ENCODE measurements at regions not wholly inside any gene's neighbourhood (a gene's known extent, or its start where the extent isn't known, plus 50 kb on each side); places are given as distances from the start of the nearest gene placed in this dataset.

DNA sequence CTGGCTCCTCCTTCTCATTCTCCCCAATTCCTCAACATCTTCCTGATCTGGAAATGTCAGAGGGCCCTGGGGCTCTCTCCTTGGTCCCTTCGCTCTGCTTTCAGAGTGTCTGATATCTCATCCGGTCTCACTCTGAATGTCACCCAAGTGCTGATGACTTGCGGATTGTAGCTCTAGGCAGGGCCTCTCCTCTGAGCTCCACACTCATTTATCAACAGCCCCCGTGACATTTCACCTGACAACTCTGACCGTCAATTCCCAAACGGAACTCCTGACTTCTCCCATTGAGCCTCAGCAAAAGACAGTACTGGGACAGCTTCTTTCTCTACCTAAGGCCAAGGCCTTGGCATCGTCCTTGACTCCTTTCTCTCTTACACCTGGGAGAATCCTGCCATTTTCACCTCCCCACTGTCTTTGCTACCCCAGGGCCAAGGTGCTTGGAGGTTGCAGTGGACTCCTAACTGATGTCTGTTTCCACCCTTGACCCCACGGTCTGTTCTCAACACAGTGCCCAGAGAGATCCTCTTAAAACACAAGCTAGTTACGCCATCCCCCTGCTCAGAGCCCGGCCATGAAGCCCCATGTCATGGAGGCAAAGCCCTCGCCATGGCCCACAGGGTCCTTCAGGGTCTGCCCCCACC, 57.5 kb upstream of the THY1 start:
- Mint-ChIP-seq H3K27me3 (peaks cover 36% of the 10 kb centered on the region), H3K9me3 (no peaks in the 10 kb centered on the region), H3K27ac (no peak overlapping the region), H3K4me3 (no peak overlapping the region), H3K4me1 (peaks cover 12% of the 10 kb centered on the region)
- ATAC-seq: no peak
- peak in 1 of 2 donors; percentile 2 for DNase-seq

DNA sequence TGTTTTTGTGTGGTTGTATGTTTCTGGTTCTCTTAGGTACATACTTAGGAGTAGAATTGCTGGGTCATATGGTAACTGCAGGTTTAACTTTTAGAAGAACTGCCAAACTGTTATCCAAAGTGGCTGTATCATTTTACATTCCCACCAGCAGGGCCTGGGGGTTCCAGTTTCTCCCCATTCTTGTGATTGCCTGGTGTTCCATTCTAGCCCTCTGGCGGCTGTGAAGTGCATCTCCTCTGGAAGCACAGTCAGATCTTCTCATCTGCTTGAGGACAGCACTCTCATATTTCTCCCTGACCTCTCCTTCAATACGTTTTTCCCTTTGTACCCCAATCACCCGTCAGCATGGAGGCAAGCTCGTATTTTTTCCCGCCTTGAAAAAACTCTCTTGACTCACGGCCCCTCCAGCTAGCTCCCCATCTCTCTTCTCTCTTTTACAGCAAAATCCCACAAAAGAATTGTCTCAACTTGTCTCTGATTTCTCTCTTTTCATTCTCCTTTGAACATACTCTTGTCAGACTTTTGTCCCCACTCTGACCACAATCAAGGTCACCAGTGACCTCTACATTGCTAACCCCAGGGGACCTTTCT, 56.8 kb upstream of the THY1 start:
- H3K4me1 Mint-ChIP-seq: peaks cover 12% of the 10 kb centered on the region
- no peak overlapping the region for H3K27ac Mint-ChIP-seq
- peaks cover 42% of the 10 kb centered on the region for H3K27me3 Mint-ChIP-seq
- H3K4me3 Mint-ChIP-seq: no peak overlapping the region
- ATAC-seq: no peak
- peak in 1 of 2 donors; percentile 3 for DNase-seq
- H3K9me3 Mint-ChIP-seq: no peaks in the 10 kb centered on the region

DNA sequence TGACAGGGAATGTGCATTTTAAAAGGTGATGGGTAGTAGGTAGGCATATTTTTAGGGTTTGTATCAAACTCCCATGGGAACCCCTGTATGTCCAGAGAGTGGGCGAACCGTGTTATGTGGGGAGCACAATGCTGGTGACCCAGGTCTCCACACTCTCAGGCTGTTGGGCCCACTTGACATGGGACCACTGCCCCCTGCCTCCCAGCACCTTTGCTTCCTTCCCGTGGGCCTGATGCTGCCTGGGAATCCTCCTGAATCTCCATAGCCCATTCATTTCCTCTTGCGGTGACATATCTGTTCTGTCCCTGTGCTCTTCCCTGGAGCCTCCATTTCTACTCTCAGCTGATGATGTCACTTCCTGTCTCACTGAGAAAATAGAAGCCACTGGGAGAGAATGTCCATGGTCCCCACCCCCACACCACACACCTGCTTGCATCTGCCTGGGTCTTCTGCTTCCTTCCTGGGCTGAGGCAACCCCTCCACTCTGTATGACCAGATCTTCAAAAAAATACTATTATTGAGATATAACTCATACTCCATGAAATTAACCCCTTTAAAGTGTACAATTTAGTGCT, 55.8 kb upstream of the THY1 start:
- peaks cover 12% of the 10 kb centered on the region for H3K4me1 Mint-ChIP-seq
- peaks cover 43% of the 10 kb centered on the region for H3K27me3 Mint-ChIP-seq
- no peak for ATAC-seq
- no peaks in the 10 kb centered on the region for H3K9me3 Mint-ChIP-seq
- peak in 1 of 2 donors; percentile 3 for DNase-seq
- no peak overlapping the region for H3K4me3 Mint-ChIP-seq
- no peak overlapping the region for H3K27ac Mint-ChIP-seq

DNA sequence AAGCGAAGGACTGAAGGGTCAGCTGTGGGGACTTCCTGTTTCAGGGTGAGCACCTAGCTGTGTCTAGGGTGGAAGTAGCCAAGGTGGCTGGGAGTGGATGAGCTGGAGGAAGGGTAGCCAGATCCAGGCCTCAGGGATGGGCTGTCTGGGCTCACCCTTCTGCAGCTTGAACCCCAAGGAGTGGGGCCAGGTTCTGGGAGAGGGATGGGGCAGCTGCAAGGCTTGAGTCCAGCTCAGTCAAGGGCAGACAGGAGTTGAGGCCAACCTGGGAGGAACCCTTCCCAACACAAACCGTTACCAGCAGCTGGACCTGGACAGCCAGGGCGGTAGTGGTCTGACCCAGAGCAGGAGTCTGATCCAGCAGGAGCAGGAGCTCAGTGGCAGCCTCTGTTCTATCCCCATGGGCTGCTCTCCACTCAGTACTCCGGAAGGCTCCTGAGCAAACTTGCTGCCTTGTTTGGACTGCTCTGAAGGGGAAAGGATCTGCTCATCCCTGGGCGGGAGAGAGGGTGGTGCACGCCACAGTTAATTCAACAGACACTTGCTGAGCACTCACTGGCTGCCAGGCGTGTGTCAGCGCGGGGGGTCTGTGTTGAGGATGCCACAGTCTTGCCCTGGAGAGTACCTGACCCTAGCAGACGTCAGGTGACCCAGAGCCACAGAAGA, 53.8 kb upstream of the THY1 start:
- H3K27me3 Mint-ChIP-seq: peaks cover 51% of the 10 kb centered on the region

DNA sequence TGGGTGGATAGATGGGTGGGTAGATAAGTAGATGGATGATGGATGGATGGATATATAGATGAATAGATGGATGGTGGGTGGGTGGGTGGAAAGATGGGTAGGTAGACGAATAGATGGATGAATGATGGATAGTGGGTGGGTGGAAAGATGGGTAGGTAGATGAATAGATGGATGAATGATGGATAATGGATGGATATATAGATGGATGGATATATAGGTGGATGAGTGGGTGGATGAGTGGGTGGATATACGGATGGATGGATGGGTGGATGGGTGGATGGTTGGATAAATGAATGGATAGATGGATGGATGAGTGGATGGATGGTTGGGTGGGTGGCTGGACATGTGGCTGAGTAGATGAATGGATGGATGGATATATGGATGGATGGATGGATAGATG, 53.1 kb upstream of the THY1 start:
- Mint-ChIP-seq H3K27me3 (peaks cover 47% of the 10 kb centered on the region), H3K9me3 (no peaks in the 10 kb centered on the region), H3K27ac (no peak overlapping the region), H3K4me3 (no peak overlapping the region), H3K4me1 (peaks cover 6% of the 10 kb centered on the region)
- ATAC-seq (no peak), DNase-seq (no peak)

More for the DNA sequence above, 53.8 kb upstream of the THY1 start:
- Mint-ChIP-seq H3K4me3 (no peak overlapping the region), H3K4me1 (peaks cover 12% of the 10 kb centered on the region), H3K27ac (peak overlapping the region in 1 of 2 donors; percentile 9), H3K9me3 (no peaks in the 10 kb centered on the region)
- DNase-seq: no peak
- ATAC-seq: no peak

DNA sequence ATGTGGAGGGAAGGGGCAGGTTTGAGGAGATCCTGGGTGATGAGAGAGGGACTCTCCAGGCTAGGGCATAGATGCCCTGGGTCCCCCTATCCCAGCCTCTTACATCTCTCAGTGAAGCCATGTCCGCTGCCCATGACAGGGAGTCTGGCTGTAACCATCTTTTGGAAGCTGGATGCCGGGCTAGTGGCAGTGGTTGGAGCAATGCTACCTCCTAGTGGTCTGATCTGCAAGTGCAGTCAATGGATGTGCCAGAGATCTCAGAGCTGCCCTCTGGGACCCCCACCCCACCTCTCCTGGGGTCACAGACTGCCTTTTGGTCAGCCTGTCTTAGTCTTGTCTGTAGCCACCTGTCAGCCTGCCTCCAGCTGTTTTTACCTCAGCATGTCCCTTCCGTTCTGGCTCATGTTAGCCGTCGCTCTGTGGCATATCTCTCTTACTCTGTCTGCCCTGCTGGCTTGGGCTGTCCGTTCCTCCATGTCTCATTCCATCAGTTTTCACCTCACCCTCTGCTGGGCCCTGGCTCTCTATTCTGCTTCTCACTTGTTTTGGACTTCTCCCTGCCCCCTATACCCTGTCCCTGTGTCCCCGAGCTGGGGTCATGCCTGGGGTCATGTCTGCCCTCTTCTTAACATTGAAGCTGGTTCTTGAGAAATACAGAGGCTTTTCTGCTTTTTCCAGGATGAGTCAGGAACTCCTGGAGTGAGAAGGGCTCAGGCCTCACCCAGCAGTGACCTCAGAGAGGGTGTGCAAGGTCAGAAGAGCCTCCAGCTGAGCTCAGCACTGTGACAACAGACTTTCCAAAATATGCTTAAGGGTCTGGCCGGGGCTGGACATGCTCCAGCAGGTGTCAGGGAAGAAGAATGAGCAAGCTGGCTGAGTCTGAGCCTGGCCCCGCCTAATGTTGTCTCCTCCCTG, 52.0 kb upstream of the THY1 start:
- peak; percentile 59 for ATAC-seq
- DNase-seq: peak; percentile 56 to 63
- Mint-ChIP-seq H3K4me3 (no peak overlapping the region), H3K27ac (no peak overlapping the region), H3K27me3 (peaks cover 41% of the 10 kb centered on the region), H3K4me1 (peaks cover 6% of the 10 kb centered on the region), H3K9me3 (no peaks in the 10 kb centered on the region)

DNA sequence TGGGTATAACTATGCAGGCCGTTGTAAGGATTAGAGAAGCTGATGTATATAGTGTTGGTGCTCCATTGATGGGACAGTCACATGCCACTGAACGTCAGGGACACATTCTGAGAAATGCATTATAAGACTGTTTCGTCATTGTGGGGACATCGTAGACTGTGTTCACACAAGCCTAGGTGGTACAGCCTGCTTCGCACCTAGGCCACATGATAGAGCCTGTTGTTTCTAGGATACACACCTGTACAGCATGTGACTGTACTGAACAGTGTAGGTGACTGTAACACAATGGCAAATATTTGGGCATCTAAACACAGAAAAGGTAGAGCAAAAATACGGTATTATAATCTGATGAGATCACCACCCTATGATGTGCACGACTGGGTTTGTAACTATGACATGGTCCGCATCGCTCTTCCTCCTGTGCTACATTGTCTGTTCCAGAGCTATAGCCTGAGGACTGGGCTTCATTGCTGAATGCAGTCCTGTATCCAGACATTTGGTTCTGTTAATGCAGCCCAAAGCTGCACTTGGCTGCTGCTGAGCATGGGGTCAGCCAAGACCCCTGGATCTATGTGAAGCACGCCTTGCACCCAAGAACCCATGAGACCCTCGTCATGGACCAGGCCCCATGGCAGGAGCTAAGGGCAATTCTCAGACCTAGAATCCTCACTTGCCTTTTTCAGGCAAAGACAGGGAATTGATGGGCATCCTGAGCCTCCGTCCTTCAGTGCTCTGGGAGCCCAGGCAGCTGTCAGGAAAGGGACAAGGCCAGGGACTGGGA, 51.1 kb upstream of the THY1 start:
- H3K4me1 Mint-ChIP-seq: peaks cover 4% of the 10 kb centered on the region
- no peak overlapping the region for H3K4me3 Mint-ChIP-seq
- no peak overlapping the region for H3K27ac Mint-ChIP-seq
- ATAC-seq: no peak
- peaks cover 46% of the 10 kb centered on the region for H3K27me3 Mint-ChIP-seq
- no peak for DNase-seq
- H3K9me3 Mint-ChIP-seq: no peaks in the 10 kb centered on the region

DNA sequence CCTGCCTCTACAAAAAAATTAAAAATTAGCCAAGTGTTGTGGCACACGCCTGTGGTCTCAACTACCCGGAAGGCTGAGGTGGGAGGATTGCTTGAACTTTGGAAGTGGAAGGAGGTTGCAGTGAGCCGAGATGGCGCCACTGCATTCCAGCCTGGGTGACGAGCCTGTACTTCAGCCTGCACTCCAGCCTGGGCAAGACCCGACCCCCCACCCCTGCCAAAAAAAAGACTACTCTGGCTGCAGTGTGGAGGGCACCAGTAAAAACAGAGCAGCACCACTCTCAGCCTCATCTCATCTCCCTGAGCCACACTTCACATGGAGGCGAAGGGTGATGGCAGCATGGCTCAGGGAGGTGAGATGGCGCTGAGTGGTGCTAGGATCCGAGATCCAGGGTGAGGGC, 50.3 kb upstream of the THY1 start:
- Mint-ChIP-seq H3K27ac (no peak overlapping the region), H3K27me3 (peaks cover 54% of the 10 kb centered on the region), H3K9me3 (peaks cover 0 to under 1% of the 10 kb centered on the region in 2 donors)

DNA sequence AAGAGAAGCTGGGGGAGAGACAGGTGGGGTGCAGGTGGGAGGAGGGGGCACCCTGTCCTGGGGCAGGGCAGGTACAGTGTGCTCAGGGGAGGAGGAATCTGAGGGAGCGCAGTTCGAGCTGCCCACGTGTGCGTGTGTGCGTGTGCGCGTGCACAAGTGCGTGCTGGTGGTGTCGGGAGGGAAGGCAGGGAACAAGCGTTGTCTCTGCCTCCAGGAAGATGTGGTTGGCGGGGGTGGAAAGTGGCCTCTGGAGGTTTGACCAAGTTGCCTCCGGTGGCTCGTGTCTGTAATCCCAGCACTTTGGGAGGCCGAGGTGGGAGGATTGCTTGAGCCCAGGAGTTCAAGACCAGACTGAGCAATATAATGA, 49.9 kb upstream of the THY1 start:
- no peak for DNase-seq
- peaks cover 0 to 4% of the 10 kb centered on the region in 2 donors for H3K9me3 Mint-ChIP-seq
- H3K4me1 Mint-ChIP-seq: no peaks in the 10 kb centered on the region
- peak; percentile 21 for ATAC-seq
- H3K27me3 Mint-ChIP-seq: peaks cover 58% of the 10 kb centered on the region
- H3K4me3 Mint-ChIP-seq: no peak overlapping the region
- H3K27ac Mint-ChIP-seq: no peak overlapping the region

More for the DNA sequence above, 50.3 kb upstream of the THY1 start:
- H3K4me1 Mint-ChIP-seq: no peaks in the 10 kb centered on the region
- no peak overlapping the region for H3K4me3 Mint-ChIP-seq
- ATAC-seq (no peak), DNase-seq (no peak)
